Mucosa of rectum (tissue), 2 donors: ENCODE measurements at regions not wholly inside any gene's neighbourhood (a gene's known extent, or its start where the extent isn't known, plus 50 kb on each side); places are given as distances from the start of the nearest gene placed in this dataset.

Experiments used
- H3K27ac ChIP-seq, 2 donors: one replicate each; pipeline ENCODE4 v1.7.0; 2013; ENCODE audit warnings: inconsistent platforms in 2 of 2, low read depth in 2 of 2, low read length in 2 of 2
- H3K27me3 ChIP-seq, 2 donors: one replicate each; pipeline ENCODE4 v1.7.0; 2013; ENCODE audit warnings: low read length in 2 of 2; ENCODE audit not compliant: control insufficient read depth in 2 of 2, insufficient read depth in 2 of 2
- H3K36me3 ChIP-seq, 2 donors: one replicate each; pipeline ENCODE4 v1.7.0; 2013; ENCODE audit warnings: low read length in 2 of 2; ENCODE audit not compliant: control insufficient read depth in 2 of 2, insufficient read depth in 2 of 2
- H3K4me1 ChIP-seq, 2 donors: one replicate each; pipeline ENCODE4 v1.7.0; 2013; ENCODE audit warnings: low read length in 2 of 2, mild to moderate bottlenecking in 1 of 2; ENCODE audit not compliant: control insufficient read depth in 2 of 2, insufficient read depth in 2 of 2
- H3K4me3 ChIP-seq, 2 donors: one replicate each; pipeline ENCODE4 v1.7.0; 2013; ENCODE audit warnings: low read length in 2 of 2
- H3K9ac ChIP-seq, 2 donors: one replicate each; pipeline ENCODE4 v1.7.0; 2013; ENCODE audit warnings: low read length in 2 of 2, low read depth in 1 of 2, mild to moderate bottlenecking in 1 of 2
- H3K9me3 ChIP-seq, 2 donors: one replicate each; pipeline ENCODE4 v1.7.0; 2013; ENCODE audit warnings: low read length in 2 of 2; ENCODE audit not compliant: control insufficient read depth in 2 of 2
- donor health status: healthy.
- donor health status: Normal muscosa, but diverticular disease.

DNA sequence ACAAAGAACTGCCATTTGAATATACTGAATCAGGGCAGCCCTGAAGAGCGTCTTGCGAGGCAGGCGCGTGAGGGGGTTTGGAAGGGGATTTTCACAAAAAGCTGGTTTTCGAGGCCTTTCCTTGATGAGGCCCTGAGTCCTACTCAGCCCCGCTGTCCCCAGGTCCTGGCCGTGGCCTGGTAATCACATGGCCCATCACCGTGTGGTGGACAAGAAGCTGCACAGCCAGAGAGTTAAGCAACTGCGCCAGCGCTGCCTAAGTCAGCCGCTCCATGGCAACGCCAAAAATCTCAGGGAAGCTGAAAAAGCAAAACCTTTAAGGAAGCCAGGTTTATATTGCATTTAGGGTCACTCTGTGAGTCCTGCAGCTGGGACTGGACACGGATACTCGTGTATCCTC lies 341.2 kb upstream of the MYT1L start:
- Histone ChIP-seq H3K4me1 (no peaks in the 10 kb centered on the region), H3K9me3 (peaks cover 0 to 3% of the 10 kb centered on the region in 2 donors), H3K4me3 (no peak overlapping the region), H3K9ac (no peak overlapping the region), H3K27me3 (no peaks in the 10 kb centered on the region), H3K36me3 (no peaks in the 10 kb centered on the region), H3K27ac (no peak overlapping the region)

DNA sequence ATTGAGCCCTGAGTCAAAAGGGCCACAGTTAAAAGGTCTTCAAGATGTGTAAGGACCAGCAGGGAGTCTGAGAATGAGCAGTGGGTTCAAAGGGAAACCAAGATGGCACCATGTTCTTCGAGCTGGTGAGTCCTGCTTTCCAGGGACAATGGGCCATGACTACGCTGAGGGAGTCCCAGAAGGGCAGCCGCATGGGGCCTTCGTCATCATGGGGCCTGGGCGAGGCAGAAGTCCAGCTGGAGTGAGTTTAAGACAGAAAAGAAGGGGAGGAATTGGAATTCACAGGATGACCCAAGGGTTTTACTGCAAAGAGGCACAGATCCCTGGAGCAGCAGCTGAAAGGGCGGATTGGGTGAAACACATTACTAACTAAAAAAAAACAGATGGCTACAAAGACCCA lies 340.8 kb upstream of the MYT1L start:
- Histone ChIP-seq H3K9ac (no peak overlapping the region), H3K4me1 (no peaks in the 10 kb centered on the region), H3K9me3 (peaks cover 0 to 3% of the 10 kb centered on the region in 2 donors), H3K27me3 (no peaks in the 10 kb centered on the region), H3K36me3 (no peaks in the 10 kb centered on the region), H3K27ac (no peak overlapping the region), H3K4me3 (no peak overlapping the region)

- no peaks in the 10 kb centered on the region for H3K36me3 ChIP-seq
- no peaks in the 10 kb centered on the region for H3K4me1 ChIP-seq
- no peaks in the 10 kb centered on the region for H3K27me3 ChIP-seq
- H3K9me3 ChIP-seq: peaks cover 0 to 3% of the 10 kb centered on the region in 2 donors
- H3K4me3 ChIP-seq: no peak overlapping the region
- H3K27ac ChIP-seq: no peak overlapping the region
- no peak overlapping the region for H3K9ac ChIP-seq
These were observed 338.2 kb upstream of the MYT1L start for GRCh38 chr2:2669316-2669715.

GRCh38 chr2:2668681-2669265 lies 337.7 kb upstream of the MYT1L start:
- Histone ChIP-seq H3K27me3 (no peaks in the 10 kb centered on the region), H3K4me3 (no peak overlapping the region), H3K36me3 (no peaks in the 10 kb centered on the region), H3K9ac (no peak overlapping the region), H3K27ac (no peak overlapping the region), H3K4me1 (no peaks in the 10 kb centered on the region), H3K9me3 (peaks cover 0 to 3% of the 10 kb centered on the region in 2 donors)

GRCh38 chr2:2667690-2668089 lies 336.6 kb upstream of the MYT1L start:
- H3K9ac ChIP-seq: no peak overlapping the region
- no peaks in the 10 kb centered on the region for H3K4me1 ChIP-seq
- H3K9me3 ChIP-seq: peaks cover 0 to 3% of the 10 kb centered on the region in 2 donors
- H3K27me3 ChIP-seq: no peaks in the 10 kb centered on the region
- H3K4me3 ChIP-seq: no peak overlapping the region
- no peak overlapping the region for H3K27ac ChIP-seq
- H3K36me3 ChIP-seq: no peaks in the 10 kb centered on the region

- H3K27me3 ChIP-seq: no peaks in the 10 kb centered on the region
- peaks cover 0 to 1% of the 10 kb centered on the region in 2 donors for H3K9me3 ChIP-seq
- H3K4me3 ChIP-seq: no peak overlapping the region
- no peak overlapping the region for H3K9ac ChIP-seq
- H3K4me1 ChIP-seq: no peaks in the 10 kb centered on the region
- H3K27ac ChIP-seq: no peak overlapping the region
- H3K36me3 ChIP-seq: no peaks in the 10 kb centered on the region
These were observed 334.7 kb upstream of the MYT1L start for GRCh38 chr2:2665834-2666133.

GRCh38 chr2:2664989-2665833 lies 334.1 kb upstream of the MYT1L start:
- H3K27me3 ChIP-seq: no peaks in the 10 kb centered on the region
- no peaks in the 10 kb centered on the region for H3K4me1 ChIP-seq
- H3K9me3 ChIP-seq: no peaks in the 10 kb centered on the region
- no peaks in the 10 kb centered on the region for H3K36me3 ChIP-seq
- no peak overlapping the region for H3K27ac ChIP-seq
- H3K9ac ChIP-seq: no peak overlapping the region
- no peak overlapping the region for H3K4me3 ChIP-seq

DNA sequence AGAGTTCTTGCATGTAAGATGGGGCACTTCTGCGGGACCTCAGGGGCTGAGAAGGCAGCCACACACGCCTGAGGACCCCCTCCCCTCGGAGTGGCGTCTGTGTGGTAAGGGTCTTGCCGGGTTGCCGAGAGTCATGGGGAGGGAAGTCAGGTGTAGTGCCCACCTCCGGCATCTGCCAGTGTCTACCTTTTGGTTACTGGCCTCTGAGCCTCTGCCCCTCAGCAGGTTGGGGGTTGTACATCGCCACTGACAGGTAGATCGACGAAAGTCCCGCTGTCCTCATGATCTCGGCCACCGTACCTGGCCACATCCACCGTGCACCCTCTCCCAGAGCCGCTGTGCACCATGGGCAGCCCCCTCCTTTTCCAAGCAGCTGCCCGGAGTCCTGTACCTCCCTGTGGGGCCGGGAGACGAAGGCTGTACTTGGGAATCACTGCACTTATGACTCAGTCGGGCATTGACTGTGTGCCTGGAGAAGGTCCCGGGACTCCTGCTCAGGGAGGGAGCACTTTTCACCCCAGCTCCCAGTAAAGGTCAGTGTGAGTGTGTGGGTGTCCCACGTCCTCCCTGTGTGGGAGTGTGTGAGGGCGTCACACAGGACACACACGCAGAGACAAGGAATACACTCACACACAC lies 332.4 kb upstream of the MYT1L start:
- no peaks in the 10 kb centered on the region for H3K36me3 ChIP-seq
- no peaks in the 10 kb centered on the region for H3K4me1 ChIP-seq
- H3K9ac ChIP-seq: no peak overlapping the region
- H3K27ac ChIP-seq: no peak overlapping the region
- no peak overlapping the region for H3K4me3 ChIP-seq
- H3K9me3 ChIP-seq: no peaks in the 10 kb centered on the region
- H3K27me3 ChIP-seq: no peaks in the 10 kb centered on the region

- Histone ChIP-seq H3K36me3 (no peaks in the 10 kb centered on the region), H3K4me1 (no peaks in the 10 kb centered on the region), H3K27ac (no peak overlapping the region), H3K4me3 (no peak overlapping the region), H3K27me3 (no peaks in the 10 kb centered on the region), H3K9ac (no peak overlapping the region), H3K9me3 (no peaks in the 10 kb centered on the region)
These were observed 331.8 kb upstream of the MYT1L start for GRCh38 chr2:2662847-2663356.
